ENCODE measurements at regions not wholly inside any gene's neighbourhood (a gene's known extent, or its start where the extent isn't known, plus 50 kb on each side); places are given as distances from the start of the nearest gene placed in this dataset.

DNA sequence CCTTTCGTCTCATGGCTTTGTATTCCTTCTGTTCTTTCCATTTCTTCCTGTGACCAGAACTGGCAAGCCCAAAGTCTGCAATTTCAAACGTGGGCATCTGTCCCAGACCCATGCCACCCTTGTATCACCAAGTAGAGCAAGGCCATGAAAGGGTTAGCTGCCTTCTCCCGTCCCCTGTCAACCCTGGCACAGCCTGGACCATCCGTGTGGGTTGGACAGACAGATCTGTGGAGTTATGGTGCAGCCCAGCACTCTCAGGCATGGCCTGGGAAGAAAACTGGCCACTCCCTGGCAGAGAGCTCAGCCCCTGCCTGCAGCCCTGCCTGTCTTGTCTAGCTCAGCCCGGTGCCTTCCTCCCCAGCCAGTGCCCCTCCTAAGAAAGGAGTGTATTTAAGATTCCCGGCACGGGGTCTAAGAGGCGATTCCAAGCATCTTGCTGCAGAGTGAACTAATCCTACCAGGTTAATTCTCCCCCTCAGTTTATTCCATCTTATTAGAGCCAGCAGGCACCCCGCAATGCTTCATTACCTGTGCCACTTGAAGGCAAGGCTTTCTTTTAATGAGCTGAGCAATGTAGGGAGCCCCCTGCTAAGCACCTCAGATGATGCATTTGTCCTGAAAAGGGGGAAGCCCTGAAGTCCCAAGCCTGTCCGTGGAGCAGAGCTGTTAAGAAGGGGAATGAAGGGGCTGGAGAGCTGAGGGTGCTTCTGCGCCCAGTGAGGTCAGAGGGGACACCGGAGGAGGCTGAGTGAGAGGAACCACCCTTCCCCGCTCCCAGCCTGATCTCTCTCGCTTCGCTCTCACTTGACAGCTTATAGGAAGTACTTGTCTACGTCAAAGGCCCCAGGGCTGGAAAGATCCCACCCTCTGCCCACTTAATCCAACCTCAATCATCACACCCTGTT, 130.6 kb downstream of the SPATA19 start:
- H3K4me1 ChIP-seq = peaks cover 0 to 18% of the 10 kb centered on the region in 2 donors
- no peak for DNase-seq (ENCODE audit: low spot score)
- no peaks in the 10 kb centered on the region for H3K36me3 ChIP-seq
- H3K9me3 ChIP-seq = no peaks in the 10 kb centered on the region
- no peaks in the 10 kb centered on the region for H3K27me3 ChIP-seq
- TF ChIP-seq, protein P1, sequence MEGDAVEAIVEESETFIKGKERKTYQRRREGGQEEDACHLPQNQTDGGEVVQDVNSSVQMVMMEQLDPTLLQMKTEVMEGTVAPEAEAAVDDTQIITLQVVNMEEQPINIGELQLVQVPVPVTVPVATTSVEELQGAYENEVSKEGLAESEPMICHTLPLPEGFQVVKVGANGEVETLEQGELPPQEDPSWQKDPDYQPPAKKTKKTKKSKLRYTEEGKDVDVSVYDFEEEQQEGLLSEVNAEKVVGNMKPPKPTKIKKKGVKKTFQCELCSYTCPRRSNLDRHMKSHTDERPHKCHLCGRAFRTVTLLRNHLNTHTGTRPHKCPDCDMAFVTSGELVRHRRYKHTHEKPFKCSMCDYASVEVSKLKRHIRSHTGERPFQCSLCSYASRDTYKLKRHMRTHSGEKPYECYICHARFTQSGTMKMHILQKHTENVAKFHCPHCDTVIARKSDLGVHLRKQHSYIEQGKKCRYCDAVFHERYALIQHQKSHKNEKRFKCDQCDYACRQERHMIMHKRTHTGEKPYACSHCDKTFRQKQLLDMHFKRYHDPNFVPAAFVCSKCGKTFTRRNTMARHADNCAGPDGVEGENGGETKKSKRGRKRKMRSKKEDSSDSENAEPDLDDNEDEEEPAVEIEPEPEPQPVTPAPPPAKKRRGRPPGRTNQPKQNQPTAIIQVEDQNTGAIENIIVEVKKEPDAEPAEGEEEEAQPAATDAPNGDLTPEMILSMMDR (IDR thresholded peaks at IDR 0.05) = no peak
- H3K4me3 ChIP-seq = no peak overlapping the region
- H3K27ac ChIP-seq = no peak overlapping the region

DNA sequence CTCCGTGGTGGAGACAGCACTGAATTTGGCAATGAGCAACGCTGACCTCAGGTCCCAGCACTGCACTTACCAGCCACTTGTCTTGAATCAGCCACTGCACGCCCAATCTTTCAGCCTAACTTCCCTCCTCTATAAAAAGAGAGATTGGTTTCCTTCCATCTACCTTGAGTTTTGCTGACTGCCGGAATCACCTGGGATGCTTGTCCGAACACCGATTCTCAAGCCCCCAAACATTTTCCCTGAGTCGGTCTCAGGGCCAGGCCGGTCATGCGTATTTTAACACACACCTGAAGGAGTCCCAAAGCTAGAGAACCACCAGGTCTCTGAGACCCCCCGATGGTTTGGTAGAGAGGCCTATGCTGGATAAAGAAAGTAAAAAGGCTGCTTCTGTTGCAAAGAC, 131.5 kb downstream of the SPATA19 start:
- Histone ChIP-seq H3K36me3 (no peaks in the 10 kb centered on the region), H3K4me3 (no peak overlapping the region), H3K4me1 (peaks cover 0 to 18% of the 10 kb centered on the region in 2 donors), H3K27me3 (no peaks in the 10 kb centered on the region), H3K9me3 (no peaks in the 10 kb centered on the region), H3K27ac (no peak overlapping the region)
- no peak for DNase-seq (ENCODE audit: low spot score)
- TF ChIP-seq, protein P1 (IDR thresholded peaks at IDR 0.05) = no peak

DNA sequence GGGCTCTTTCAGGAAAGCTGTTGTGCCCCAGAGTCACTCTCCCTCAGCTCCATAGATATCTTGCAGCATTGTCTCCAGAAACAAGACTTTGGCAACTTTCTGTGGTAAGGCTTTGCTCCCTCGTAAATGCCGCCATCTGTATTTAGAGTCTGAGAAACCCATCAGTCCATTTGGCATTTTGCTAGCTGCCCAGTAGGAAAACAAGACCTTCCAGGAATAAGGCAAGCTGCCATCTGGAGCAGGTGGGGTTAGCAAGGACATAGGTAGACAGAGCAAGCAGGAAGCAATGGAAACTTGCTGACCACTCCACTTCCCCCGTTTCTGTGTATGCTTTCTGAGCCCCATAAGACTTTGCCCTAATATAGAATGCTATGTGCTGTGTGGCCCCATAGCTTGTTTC, 131.9 kb downstream of the SPATA19 start:
- Histone ChIP-seq H3K27ac (no peak overlapping the region), H3K4me3 (no peak overlapping the region), H3K27me3 (no peaks in the 10 kb centered on the region), H3K9me3 (no peaks in the 10 kb centered on the region), H3K4me1 (peaks cover 0 to 18% of the 10 kb centered on the region in 2 donors), H3K36me3 (no peaks in the 10 kb centered on the region)
- TF ChIP-seq, protein P1 (IDR thresholded peaks at IDR 0.05) = no peak
- no peak for DNase-seq (ENCODE audit: low spot score)

DNA sequence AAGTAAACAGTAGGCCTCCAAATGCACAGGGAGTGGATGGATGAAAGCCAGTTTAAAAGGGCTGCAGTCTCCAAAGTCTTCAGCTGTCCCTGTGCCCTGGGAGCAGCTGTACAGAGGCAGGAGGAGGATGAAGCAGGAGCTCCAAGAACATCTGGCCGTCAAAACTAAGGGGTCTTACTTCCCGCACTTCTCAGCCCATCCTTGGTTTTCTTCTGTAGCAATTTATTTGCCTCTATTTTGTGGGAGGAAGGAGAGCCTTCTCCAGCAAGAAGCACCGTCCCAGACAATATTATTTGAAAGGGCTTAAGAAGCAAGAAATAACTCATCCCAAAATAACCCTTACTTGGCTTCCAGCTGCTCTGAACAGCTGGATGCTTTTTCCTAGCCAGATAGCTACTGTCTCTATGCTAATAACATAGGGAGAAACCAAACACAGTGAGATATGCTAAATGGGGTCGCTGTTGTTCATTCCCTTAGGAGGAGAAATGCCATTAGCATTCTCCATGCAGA, 133.2 kb downstream of the SPATA19 start:
- H3K4me3 ChIP-seq = no peak overlapping the region
- TF ChIP-seq, protein P1 (IDR thresholded peaks at IDR 0.05) = no peak
- no peaks in the 10 kb centered on the region for H3K27me3 ChIP-seq
- no peaks in the 10 kb centered on the region for H3K36me3 ChIP-seq
- no peaks in the 10 kb centered on the region for H3K9me3 ChIP-seq
- H3K27ac ChIP-seq = no peak overlapping the region
- no peak for DNase-seq (ENCODE audit: low spot score)
- H3K4me1 ChIP-seq = peaks cover 0 to 18% of the 10 kb centered on the region in 2 donors

DNA sequence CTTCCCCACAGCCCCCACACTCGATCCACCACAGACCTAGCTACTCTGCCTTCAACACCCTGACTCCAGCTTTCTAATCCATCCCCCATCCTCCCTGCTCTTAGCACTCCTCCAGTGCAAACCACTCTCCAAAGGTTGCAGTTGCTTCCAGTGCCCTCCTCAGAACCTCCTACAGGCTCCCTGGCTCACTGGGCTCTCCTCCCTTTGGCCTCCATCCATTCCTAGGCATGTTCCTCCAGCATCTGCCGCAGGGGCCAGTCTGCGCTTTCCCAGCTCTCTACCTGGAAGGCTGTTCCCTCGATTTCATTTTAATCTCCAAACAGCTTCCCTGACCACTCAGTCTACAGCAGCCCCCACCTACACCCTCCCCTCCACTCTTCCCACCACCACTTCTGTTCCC, 133.8 kb downstream of the SPATA19 start:
- TF ChIP-seq, protein P1 (IDR thresholded peaks at IDR 0.05) = no peak
- Histone ChIP-seq H3K9me3 (no peaks in the 10 kb centered on the region), H3K36me3 (no peaks in the 10 kb centered on the region), H3K27ac (no peak overlapping the region), H3K4me3 (no peak overlapping the region), H3K4me1 (peaks cover 0 to 18% of the 10 kb centered on the region in 2 donors), H3K27me3 (no peaks in the 10 kb centered on the region)
- no peak for DNase-seq (ENCODE audit: low spot score)

All from right atrium auricular region (tissue), 2 donors.